ENCODE measurements at regions not wholly inside any gene's neighbourhood (a gene's known extent, or its start where the extent isn't known, plus 50 kb on each side); places are given as distances from the start of the nearest gene placed in this dataset.

- Histone ChIP-seq H3K9me3 (no peaks in the 10 kb centered on the region), H3K36me3 (ENCODE audit: low read depth, missing control alignments) (no peaks in the 10 kb centered on the region), H3K27ac (peak overlapping the region; percentile 67 to 75), H3K4me3 (no peak overlapping the region), H3K4me1 (peaks cover 20% of the 10 kb centered on the region), H3K27me3 (no peaks in the 10 kb centered on the region)
- intact Hi-C loops (cut with DNase I; ENCODE audit: low total_unique reads) = loop anchor here (10.0 kb wide), 1 partner anchor 214 kb away; no protein-coding TSS in a partner anchor
- TF ChIP-seq CTCF (IDR thresholded peaks at IDR 0.05) (no peak), POLR2A (IDR thresholded peaks at IDR 0.05) (no peak)
- WGBS, 2 donors = 42 to 66% methylated on average over 3 of the region's 3 CpGs
- no peak for DNase-seq
These were observed 107.7 kb upstream of the PHACTR1 start for GRCh38 chr6:12608874-12609273.

GRCh38 chr6:12609751-12610150 is 106.8 kb upstream of the PHACTR1 start:
- WGBS, 2 donors = 58 to 66% methylated on average over 3 of the region's 3 CpGs
- Histone ChIP-seq H3K9me3 (no peaks in the 10 kb centered on the region), H3K27ac (peak overlapping the region in 1 of 2 donors; percentile 67), H3K36me3 (ENCODE audit: low read depth, missing control alignments) (no peaks in the 10 kb centered on the region), H3K4me3 (no peak overlapping the region), H3K4me1 (peaks cover 20% of the 10 kb centered on the region), H3K27me3 (no peaks in the 10 kb centered on the region)
- no peak for DNase-seq
- intact Hi-C loops (cut with DNase I; ENCODE audit: low total_unique reads) = loop anchor here (10.0 kb wide), 1 partner anchor 215 kb away; no protein-coding TSS in a partner anchor
- no peak for TF ChIP-seq CTCF (IDR thresholded peaks at IDR 0.05)
- no peak for TF ChIP-seq POLR2A (IDR thresholded peaks at IDR 0.05)

- H3K4me1 ChIP-seq = peaks cover 20% of the 10 kb centered on the region
- H3K27ac ChIP-seq = peak overlapping the region in 1 of 2 donors; percentile 26
- H3K27me3 ChIP-seq = no peaks in the 10 kb centered on the region
- no peaks in the 10 kb centered on the region for H3K36me3 ChIP-seq (ENCODE audit: low read depth, missing control alignments)
- 92 to 94% methylated on average over 5 of the region's 5 CpGs for WGBS, 2 donors
- no peak overlapping the region for H3K4me3 ChIP-seq
- DNase-seq = no peak
- intact Hi-C loops (cut with DNase I; ENCODE audit: low total_unique reads) = no loop called here
- H3K9me3 ChIP-seq = no peaks in the 10 kb centered on the region
- no peak for TF ChIP-seq POLR2A (IDR thresholded peaks at IDR 0.05)
- no peak for TF ChIP-seq CTCF (IDR thresholded peaks at IDR 0.05)
These were observed 105.7 kb upstream of the PHACTR1 start for GRCh38 chr6:12610862-12611261.

GRCh38 chr6:12613811-12614210 is 102.8 kb upstream of the PHACTR1 start:
- intact Hi-C loops (cut with DNase I; ENCODE audit: low total_unique reads) = no loop called here
- no peaks in the 10 kb centered on the region for H3K27me3 ChIP-seq
- TF ChIP-seq CTCF (IDR thresholded peaks at IDR 0.05) (no peak), POLR2A (IDR thresholded peaks at IDR 0.05) (no peak)
- no peak overlapping the region for H3K4me3 ChIP-seq
- 23 to 36% methylated on average over 8 of the region's 8 CpGs for WGBS, 2 donors
- no peaks in the 10 kb centered on the region for H3K36me3 ChIP-seq (ENCODE audit: low read depth, missing control alignments)
- H3K4me1 ChIP-seq = peaks cover 6% of the 10 kb centered on the region
- no peaks in the 10 kb centered on the region for H3K9me3 ChIP-seq
- no peak for DNase-seq
- peak overlapping the region in 1 of 2 donors; percentile 36 for H3K27ac ChIP-seq

GRCh38 chr6:12614456-12614855 is 102.1 kb upstream of the PHACTR1 start:
- Histone ChIP-seq H3K9me3 (no peaks in the 10 kb centered on the region), H3K36me3 (ENCODE audit: low read depth, missing control alignments) (no peaks in the 10 kb centered on the region), H3K4me3 (no peak overlapping the region), H3K4me1 (peaks cover 1% of the 10 kb centered on the region), H3K27me3 (no peaks in the 10 kb centered on the region), H3K27ac (peak overlapping the region; percentile 1 to 36)
- intact Hi-C loops (cut with DNase I; ENCODE audit: low total_unique reads) = no loop called here
- TF ChIP-seq CTCF (IDR thresholded peaks at IDR 0.05) = no peak
- no peak for TF ChIP-seq POLR2A (IDR thresholded peaks at IDR 0.05)
- WGBS, 2 donors = 85 to 89% methylated on average over 6 of the region's 6 CpGs
- DNase-seq = no peak

All from testis (tissue), 2 donors.